ENCODE measurements at regions not wholly inside any gene's neighbourhood (a gene's known extent, or its start where the extent isn't known, plus 50 kb on each side); places are given as distances from the start of the nearest gene placed in this dataset.

DNA sequence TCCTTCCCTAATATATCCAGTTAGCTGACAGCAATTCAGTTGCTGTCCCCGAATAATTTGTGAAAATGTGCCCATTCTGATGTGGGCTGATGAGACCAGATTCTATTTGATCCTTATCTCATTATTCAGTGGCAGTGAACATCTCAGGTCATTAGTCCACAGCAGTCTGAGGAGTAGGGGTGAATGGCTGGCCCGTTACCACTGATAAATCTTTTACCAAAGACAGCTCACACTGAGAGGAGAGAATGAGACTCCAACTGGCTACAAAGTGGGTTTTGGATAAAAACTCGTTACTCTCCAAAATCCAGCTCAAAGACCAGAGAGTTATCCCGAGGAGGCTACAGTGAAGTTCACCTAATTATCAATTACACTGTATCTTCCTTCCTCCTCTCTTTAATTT, 189.7 kb downstream of the TUSC7 start:
- WGBS, 2 donors, result 68 to 71% methylated on average over 4 of the region's 4 CpGs
- H3K9me3 ChIP-seq, result no peaks in the 10 kb centered on the region
- H3K4me3 ChIP-seq (replicated peaks in 1 of 3), result no peak overlapping the region
- no peaks in the 10 kb centered on the region for H3K36me3 ChIP-seq
- intact Hi-C loops (cut with DNase I), result no loop called here
- H3K27ac ChIP-seq, result no peak overlapping the region
- H3K4me1 ChIP-seq, result no peaks in the 10 kb centered on the region
- no peak for DNase-seq
- no peaks in the 10 kb centered on the region for H3K27me3 ChIP-seq
- TF ChIP-seq, protein P1, sequence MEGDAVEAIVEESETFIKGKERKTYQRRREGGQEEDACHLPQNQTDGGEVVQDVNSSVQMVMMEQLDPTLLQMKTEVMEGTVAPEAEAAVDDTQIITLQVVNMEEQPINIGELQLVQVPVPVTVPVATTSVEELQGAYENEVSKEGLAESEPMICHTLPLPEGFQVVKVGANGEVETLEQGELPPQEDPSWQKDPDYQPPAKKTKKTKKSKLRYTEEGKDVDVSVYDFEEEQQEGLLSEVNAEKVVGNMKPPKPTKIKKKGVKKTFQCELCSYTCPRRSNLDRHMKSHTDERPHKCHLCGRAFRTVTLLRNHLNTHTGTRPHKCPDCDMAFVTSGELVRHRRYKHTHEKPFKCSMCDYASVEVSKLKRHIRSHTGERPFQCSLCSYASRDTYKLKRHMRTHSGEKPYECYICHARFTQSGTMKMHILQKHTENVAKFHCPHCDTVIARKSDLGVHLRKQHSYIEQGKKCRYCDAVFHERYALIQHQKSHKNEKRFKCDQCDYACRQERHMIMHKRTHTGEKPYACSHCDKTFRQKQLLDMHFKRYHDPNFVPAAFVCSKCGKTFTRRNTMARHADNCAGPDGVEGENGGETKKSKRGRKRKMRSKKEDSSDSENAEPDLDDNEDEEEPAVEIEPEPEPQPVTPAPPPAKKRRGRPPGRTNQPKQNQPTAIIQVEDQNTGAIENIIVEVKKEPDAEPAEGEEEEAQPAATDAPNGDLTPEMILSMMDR (IDR thresholded peaks at IDR 0.05), result no peak
- TF ChIP-seq POLR2A (IDR thresholded peaks at IDR 0.05), result no peak

- no peak overlapping the region for H3K27ac ChIP-seq
- DNase-seq, result no peak
- 91 to 92% methylated on average over 3 of the region's 3 CpGs for WGBS, 2 donors
- H3K4me1 ChIP-seq, result no peaks in the 10 kb centered on the region
- no peaks in the 10 kb centered on the region for H3K9me3 ChIP-seq
- intact Hi-C loops (cut with DNase I), result no loop called here
- TF ChIP-seq, protein P1 (IDR thresholded peaks at IDR 0.05), result no peak
- no peak for TF ChIP-seq POLR2A (IDR thresholded peaks at IDR 0.05)
- H3K36me3 ChIP-seq, result no peaks in the 10 kb centered on the region
- no peak overlapping the region for H3K4me3 ChIP-seq (replicated peaks in 1 of 3)
- no peaks in the 10 kb centered on the region for H3K27me3 ChIP-seq
Observed at GRCh38 chr3:116905334-116905733, 195.8 kb downstream of the TUSC7 start.

- Histone ChIP-seq H3K4me1 (no peaks in the 10 kb centered on the region), H3K27ac (no peak overlapping the region), H3K36me3 (no peaks in the 10 kb centered on the region), H3K4me3 (replicated peaks in 1 of 3) (no peak overlapping the region), H3K27me3 (no peaks in the 10 kb centered on the region), H3K9me3 (no peaks in the 10 kb centered on the region)
- TF ChIP-seq, protein P1 (IDR thresholded peaks at IDR 0.05), result no peak
- no peak for TF ChIP-seq POLR2A (IDR thresholded peaks at IDR 0.05)
- intact Hi-C loops (cut with DNase I), result no loop called here
- 85 to 86% methylated on average over 2 of the region's 2 CpGs for WGBS, 2 donors
- DNase-seq, result no peak
Observed at GRCh38 chr3:116905794-116906193, 196.2 kb downstream of the TUSC7 start.

GRCh38 chr3:116912116-116912515, 202.5 kb downstream of the TUSC7 start:
- no peaks in the 10 kb centered on the region for H3K27me3 ChIP-seq
- no peaks in the 10 kb centered on the region for H3K4me1 ChIP-seq
- 84 to 94% methylated on average over 1 of the region's 1 CpG for WGBS, 2 donors
- no peaks in the 10 kb centered on the region for H3K9me3 ChIP-seq
- no peak overlapping the region for H3K4me3 ChIP-seq (replicated peaks in 1 of 3)
- no peak overlapping the region for H3K27ac ChIP-seq
- no peak for TF ChIP-seq POLR2A (IDR thresholded peaks at IDR 0.05)
- TF ChIP-seq, protein P1 (IDR thresholded peaks at IDR 0.05), result no peak
- intact Hi-C loops (cut with DNase I), result no loop called here
- H3K36me3 ChIP-seq, result no peaks in the 10 kb centered on the region
- no peak for DNase-seq

- Histone ChIP-seq H3K4me3 (replicated peaks in 1 of 3) (no peak overlapping the region), H3K4me1 (no peaks in the 10 kb centered on the region), H3K36me3 (no peaks in the 10 kb centered on the region), H3K27me3 (no peaks in the 10 kb centered on the region), H3K27ac (no peak overlapping the region), H3K9me3 (no peaks in the 10 kb centered on the region)
- 56 to 66% methylated on average over 2 of the region's 2 CpGs for WGBS, 2 donors
- TF ChIP-seq POLR2A (IDR thresholded peaks at IDR 0.05), result no peak
- DNase-seq, result no peak
- intact Hi-C loops (cut with DNase I), result no loop called here
Observed at GRCh38 chr3:116914004-116914403, 204.4 kb downstream of the TUSC7 start.

DNA sequence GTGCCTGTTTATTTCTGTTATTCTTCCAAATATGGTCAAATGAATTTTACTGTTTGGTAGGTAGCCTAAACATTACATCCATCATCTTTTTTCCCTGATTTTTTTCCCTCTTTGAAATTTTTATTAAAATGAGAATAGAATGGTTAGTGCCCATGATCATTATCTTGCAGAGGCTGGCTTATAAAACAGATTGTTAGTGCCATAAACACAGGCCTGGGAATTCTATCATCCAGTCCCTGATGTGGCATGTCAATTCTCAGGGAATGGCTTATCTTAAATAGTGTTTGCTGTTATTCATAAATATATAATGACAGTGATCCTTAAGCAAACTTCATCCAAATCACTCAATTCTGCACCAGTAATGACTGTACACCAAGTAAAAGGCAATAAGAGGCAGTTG, 207.3 kb downstream of the TUSC7 start:
- Histone ChIP-seq H3K27me3 (no peaks in the 10 kb centered on the region), H3K36me3 (no peaks in the 10 kb centered on the region), H3K27ac (no peak overlapping the region), H3K9me3 (no peaks in the 10 kb centered on the region), H3K4me3 (replicated peaks in 1 of 3) (no peak overlapping the region), H3K4me1 (no peaks in the 10 kb centered on the region)
- intact Hi-C loops (cut with DNase I), result no loop called here
- no peak for TF ChIP-seq POLR2A (IDR thresholded peaks at IDR 0.05)
- TF ChIP-seq, protein P1 (IDR thresholded peaks at IDR 0.05), result no peak
- DNase-seq, result no peak

All from thyroid gland (tissue), 4 donors.